Body of pancreas (tissue), 4 donors: ENCODE measurements at regions not wholly inside any gene's neighbourhood (a gene's known extent, or its start where the extent isn't known, plus 50 kb on each side); places are given as distances from the start of the nearest gene placed in this dataset.

ENCODE experiments used
- CTCF ChIP-seq, 7 experiments: fragments of 450-650 bp in 4 of 7; fragments of 200-600 bp in 3 of 7; sonication (generic) in 3 of 7; IDR thresholded peaks; one replicate each; pipeline ENCODE4 v1.5.1; 2016 to 2019; ENCODE audit warnings: antibody characterized with exemption in 7 of 7
- POLR2A ChIP-seq, 3 donors: fragments of 450-650 bp; IDR thresholded peaks; one replicate each; pipeline ENCODE4 v1.6.1; 2016; ENCODE audit warnings: antibody characterized with exemption in 3 of 3, mild to moderate bottlenecking in 2 of 3

DNA sequence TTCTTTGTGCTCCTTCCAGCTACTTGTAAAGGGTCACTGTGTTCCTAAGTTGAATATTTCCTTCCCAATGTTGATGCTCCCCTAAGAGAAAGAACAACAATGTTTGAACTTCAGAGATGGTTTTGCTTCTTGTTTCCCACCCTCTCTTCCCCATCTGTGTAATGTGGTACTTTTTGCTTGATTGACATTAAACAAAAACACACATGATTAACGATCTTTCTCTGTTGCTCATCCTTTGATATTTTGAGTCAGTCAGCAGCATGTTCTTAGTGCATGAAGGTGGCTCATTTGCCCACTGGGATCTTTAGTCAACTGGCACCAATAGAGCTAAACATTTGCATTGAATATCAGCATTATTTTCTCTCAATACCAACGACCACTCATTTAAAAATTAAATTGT is 313.0 kb upstream of the RIOK2 start:
- no peak for TF ChIP-seq CTCF (IDR thresholded peaks at IDR 0.05)
- no peak for TF ChIP-seq POLR2A (IDR thresholded peaks at IDR 0.05)
